ENCODE measurements at regions not wholly inside any gene's neighbourhood (a gene's known extent, or its start where the extent isn't known, plus 50 kb on each side); places are given as distances from the start of the nearest gene placed in this dataset.

- TF ChIP-seq, protein P1, sequence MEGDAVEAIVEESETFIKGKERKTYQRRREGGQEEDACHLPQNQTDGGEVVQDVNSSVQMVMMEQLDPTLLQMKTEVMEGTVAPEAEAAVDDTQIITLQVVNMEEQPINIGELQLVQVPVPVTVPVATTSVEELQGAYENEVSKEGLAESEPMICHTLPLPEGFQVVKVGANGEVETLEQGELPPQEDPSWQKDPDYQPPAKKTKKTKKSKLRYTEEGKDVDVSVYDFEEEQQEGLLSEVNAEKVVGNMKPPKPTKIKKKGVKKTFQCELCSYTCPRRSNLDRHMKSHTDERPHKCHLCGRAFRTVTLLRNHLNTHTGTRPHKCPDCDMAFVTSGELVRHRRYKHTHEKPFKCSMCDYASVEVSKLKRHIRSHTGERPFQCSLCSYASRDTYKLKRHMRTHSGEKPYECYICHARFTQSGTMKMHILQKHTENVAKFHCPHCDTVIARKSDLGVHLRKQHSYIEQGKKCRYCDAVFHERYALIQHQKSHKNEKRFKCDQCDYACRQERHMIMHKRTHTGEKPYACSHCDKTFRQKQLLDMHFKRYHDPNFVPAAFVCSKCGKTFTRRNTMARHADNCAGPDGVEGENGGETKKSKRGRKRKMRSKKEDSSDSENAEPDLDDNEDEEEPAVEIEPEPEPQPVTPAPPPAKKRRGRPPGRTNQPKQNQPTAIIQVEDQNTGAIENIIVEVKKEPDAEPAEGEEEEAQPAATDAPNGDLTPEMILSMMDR (conservative IDR thresholded peaks at IDR 0.05; ENCODE audit: low read depth, low read length) = no peak
- no peak for TF ChIP-seq EZH2 (IDR thresholded peaks at IDR 0.05; ENCODE audit: borderline replicate concordance, low read depth, low read length, poor library complexity, severe bottlenecking)
Observed at GRCh38 chr11:129279326-129280026, 87.4 kb upstream of the ARHGAP32 start.

Measured in A673 (cell line).